Ishikawa (cell line): ENCODE measurements at regions not wholly inside any gene's neighbourhood (a gene's known extent, or its start where the extent isn't known, plus 50 kb on each side); places are given as distances from the start of the nearest gene placed in this dataset.

ENCODE experiments used
- EGR1 ChIP-seq: IDR thresholded peaks from 2 replicates; pipeline ENCODE4 v1.6.1; 2012
- MAX ChIP-seq: IDR thresholded peaks from 2 replicates; pipeline ENCODE4 v1.6.1; 2012
- TAF1 ChIP-seq: IDR thresholded peaks from 2 replicates; pipeline ENCODE4 v1.6.1; 2012; ENCODE audit warnings: low read depth, mild to moderate bottlenecking
- TCF12 ChIP-seq: IDR thresholded peaks from 2 replicates; pipeline ENCODE4 v1.6.1; 2012; ENCODE audit warnings: low read depth

- TF ChIP-seq TAF1, result no peak
- TF ChIP-seq TCF12, result no peak
- TF ChIP-seq EGR1, result no peak
- no peak for TF ChIP-seq MAX
Observed at GRCh38 chr9:87266697-87267096, 231.0 kb upstream of the DAPK1 start.
